HG03280 (cell line): ENCODE measurements at regions not wholly inside any gene's neighbourhood (a gene's known extent, or its start where the extent isn't known, plus 50 kb on each side); places are given as distances from the start of the nearest gene placed in this dataset.
"Not testable (repeated sequence)": the region's sequence is repeated elsewhere in the genome, so short reads cannot be mapped to it uniquely, and the experiment has no call there.

Source experiments
- ATAC-seq: cut with Tn5 transposase; IDR thresholded peaks from one replicate; pipeline ENCODE4 v1.9.1; 2021; ENCODE audit warnings: mild to moderate bottlenecking, moderate library complexity; ENCODE audit not compliant: unreplicated experiment

GRCh38 chr2:61632276-61633169, 94.4 kb upstream of the XPO1 start:
- no peak for ATAC-seq

- ATAC-seq = no peak
Observed at GRCh38 chr2:61631321-61631720, 93.2 kb upstream of the XPO1 start.

GRCh38 chr2:61626827-61627226, 88.7 kb upstream of the XPO1 start:
- no peak for ATAC-seq

- ATAC-seq = no peak
Observed at GRCh38 chr2:61623747-61624146, 85.6 kb upstream of the XPO1 start.

GRCh38 chr2:61620244-61621159, 82.3 kb upstream of the XPO1 start:
- no peak for ATAC-seq

- no peak for ATAC-seq
Observed at GRCh38 chr2:61619561-61619960, 81.4 kb upstream of the XPO1 start.

- no peak for ATAC-seq
Observed at GRCh38 chr2:61617610-61618009, 79.5 kb upstream of the XPO1 start.

GRCh38 chr2:61605245-61605644, 67.1 kb upstream of the XPO1 start:
- no peak for ATAC-seq

- no peak for ATAC-seq
Observed at GRCh38 chr2:61604433-61604832, 66.3 kb upstream of the XPO1 start.

GRCh38 chr2:61598515-61599156, 60.5 kb upstream of the XPO1 start:
- not testable (repeated sequence) for ATAC-seq

- ATAC-seq = no peak
Observed at GRCh38 chr2:61597300-61598289, 59.4 kb upstream of the XPO1 start.

GRCh38 chr2:61594201-61594600, 56.0 kb upstream of the XPO1 start:
- ATAC-seq = not testable (repeated sequence)

GRCh38 chr2:61593648-61594047, 55.5 kb upstream of the XPO1 start:
- ATAC-seq = not testable (repeated sequence)

- no peak for ATAC-seq
Observed at GRCh38 chr2:61590214-61590613, 52.1 kb upstream of the XPO1 start.

GRCh38 chr2:61588566-61588965, 50.4 kb upstream of the XPO1 start:
- ATAC-seq = no peak
